Left lung (tissue), 4 donors: ENCODE measurements at regions not wholly inside any gene's neighbourhood (a gene's known extent, or its start where the extent isn't known, plus 50 kb on each side); places are given as distances from the start of the nearest gene placed in this dataset.

ENCODE experiments used
- ATAC-seq: fragments of 200-7000 bp; cut with Tn5 transposase; one replicate; pipeline ENCODE4 v1.9.1; 2020; ENCODE audit warnings: moderate library complexity
- DNase-seq, 4 donors: peaks; one replicate each; pipeline ENCODE4 v3.0.0-alpha.2; 2013 to 2020
- H3K27ac ChIP-seq, 2 donors: fragments of 200-600 bp; sonication (generic) in 1 of 2; one replicate each; pipeline versions ENCODE4 v1.5.0 to v1.8.0; 2020 to 2021
- H3K27me3 ChIP-seq, 2 donors: fragments of 200-600 bp; sonication (generic) in 1 of 2; one replicate each; pipeline versions ENCODE4 v1.5.0 to v1.8.0; 2020 to 2021
- H3K36me3 ChIP-seq, 2 donors: fragments of 200-600 bp; sonication (generic) in 1 of 2; one replicate each; pipeline versions ENCODE4 v1.5.0 to v1.8.0; 2020 to 2021
- H3K4me1 ChIP-seq, 2 donors: fragments of 200-600 bp; one replicate each; pipeline ENCODE4 v1.8.0; 2021
- H3K4me3 ChIP-seq, 2 donors: fragments of 200-600 bp; sonication (generic) in 1 of 2; one replicate each; pipeline versions ENCODE4 v1.5.0 to v1.8.0; 2020 to 2021; ENCODE audit warnings: mild to moderate bottlenecking in 1 of 2
- H3K9me3 ChIP-seq, 2 donors: fragments of 200-600 bp; sonication (generic) in 1 of 2; one replicate each; pipeline versions ENCODE4 v1.5.0 to v1.8.0; 2020 to 2021
- CTCF ChIP-seq, 2 donors: fragments of 200-600 bp; sonication (generic) in 1 of 2; IDR thresholded peaks; one replicate each; pipeline versions ENCODE4 v1.5.0 to v1.8.0; 2021; ENCODE audit warnings: antibody characterized with exemption in 2 of 2
- intact Hi-C, 2 donors: fragments of 100-400 bp; cut with DNase I; formaldehyde crosslinking; loops; one replicate each; pipeline versions ENCODE4 v1.11.2 to v1.14.2; 2022
- donor health status: DM: no; HTN: yes; CAD: no.
- donor health status: DM: no; HTN: no; CAD: no.

GRCh38 chr18:24560511-24560981 lies 100.1 kb downstream of the HRH4 start:
- DNase-seq, result peak in 1 of 4 donors; percentile 37
- intact Hi-C loops, result no loop called here
- ATAC-seq, result peak; percentile 95
- Histone ChIP-seq H3K9me3 (no peaks in the 10 kb centered on the region), H3K27me3 (peaks cover 0 to 7% of the 10 kb centered on the region in 2 donors), H3K36me3 (no peaks in the 10 kb centered on the region), H3K4me1 (no peaks in the 10 kb centered on the region), H3K27ac (no peak overlapping the region), H3K4me3 (no peak overlapping the region)
- no peak for TF ChIP-seq CTCF (IDR thresholded peaks at IDR 0.05)

GRCh38 chr18:24561369-24561965 lies 101.0 kb downstream of the HRH4 start:
- no peak overlapping the region for H3K27ac ChIP-seq
- TF ChIP-seq CTCF (IDR thresholded peaks at IDR 0.05), result no peak
- no peaks in the 10 kb centered on the region for H3K4me1 ChIP-seq
- no peaks in the 10 kb centered on the region for H3K36me3 ChIP-seq
- peaks cover 0 to 7% of the 10 kb centered on the region in 2 donors for H3K27me3 ChIP-seq
- no peak overlapping the region for H3K4me3 ChIP-seq
- no peaks in the 10 kb centered on the region for H3K9me3 ChIP-seq
- intact Hi-C loops, result no loop called here
- ATAC-seq (no peak), DNase-seq (no peak)

- H3K9me3 ChIP-seq, result no peaks in the 10 kb centered on the region
- peak; percentile 50 for ATAC-seq
Measured at GRCh38 chr18:24567199-24567598, 106.8 kb downstream of the HRH4 start.

GRCh38 chr18:24570716-24571115 lies 110.3 kb downstream of the HRH4 start:
- intact Hi-C loops, result no loop called here
- no peak for ATAC-seq
- no peaks in the 10 kb centered on the region for H3K27me3 ChIP-seq

More at GRCh38 chr18:24567199-24567598, 106.8 kb downstream of the HRH4 start:
- Histone ChIP-seq H3K4me3 (no peak overlapping the region), H3K27me3 (peaks cover 0 to 7% of the 10 kb centered on the region in 2 donors), H3K36me3 (no peaks in the 10 kb centered on the region), H3K27ac (no peak overlapping the region), H3K4me1 (no peaks in the 10 kb centered on the region)
- TF ChIP-seq CTCF (IDR thresholded peaks at IDR 0.05), result no peak
- intact Hi-C loops, result no loop called here
- DNase-seq, result no peak

GRCh38 chr18:24582771-24583170 lies 122.3 kb downstream of the HRH4 start:
- ATAC-seq, result no peak
- Histone ChIP-seq H3K27me3 (no peaks in the 10 kb centered on the region), H3K9me3 (no peaks in the 10 kb centered on the region), H3K4me3 (no peak overlapping the region), H3K27ac (no peak overlapping the region), H3K36me3 (no peaks in the 10 kb centered on the region), H3K4me1 (no peaks in the 10 kb centered on the region)
- DNase-seq, result no peak
- no peak for TF ChIP-seq CTCF (IDR thresholded peaks at IDR 0.05)
- intact Hi-C loops, result no loop called here

More at GRCh38 chr18:24570716-24571115, 110.3 kb downstream of the HRH4 start:
- DNase-seq, result no peak
- no peak for TF ChIP-seq CTCF (IDR thresholded peaks at IDR 0.05)
- no peak overlapping the region for H3K4me3 ChIP-seq
- H3K4me1 ChIP-seq, result no peaks in the 10 kb centered on the region
- H3K36me3 ChIP-seq, result no peaks in the 10 kb centered on the region
- no peak overlapping the region for H3K27ac ChIP-seq
- H3K9me3 ChIP-seq, result peaks cover 0 to 16% of the 10 kb centered on the region in 2 donors
